Colonic mucosa (tissue), 4 donors: ENCODE measurements at regions not wholly inside any gene's neighbourhood (a gene's known extent, or its start where the extent isn't known, plus 50 kb on each side); places are given as distances from the start of the nearest gene placed in this dataset.
A peak's percentile ranks its signal among the peaks of the same experiment; 100 is the strongest.

ENCODE experiments used
- DNase-seq: peaks from one replicate; pipeline ENCODE4 v3.0.0-alpha.2; 2020
- H3K27ac ChIP-seq: fragments of 200-600 bp; one replicate; pipeline ENCODE4 v1.8.0; 2021
- H3K27me3 ChIP-seq: fragments of 200-600 bp; one replicate; pipeline ENCODE4 v1.8.0; 2021
- H3K36me3 ChIP-seq: fragments of 200-600 bp; one replicate; pipeline ENCODE4 v1.8.0; 2021
- H3K4me1 ChIP-seq: fragments of 200-600 bp; one replicate; pipeline ENCODE4 v1.8.0; 2021; ENCODE audit warnings: mild to moderate bottlenecking
- H3K4me3 ChIP-seq: fragments of 200-600 bp; one replicate; pipeline ENCODE4 v1.8.0; 2021
- H3K9ac ChIP-seq, 2 donors: one replicate each; pipeline ENCODE4 v1.7.0; 2013; ENCODE audit warnings: control low read depth in 2 of 2, low read depth in 2 of 2, low read length in 2 of 2
- H3K9me3 ChIP-seq: fragments of 200-600 bp; one replicate; pipeline ENCODE4 v1.8.0; 2021
- intact Hi-C: fragments of 100-400 bp; cut with DNase I; formaldehyde crosslinking; loops from one replicate; pipeline ENCODE4 v1.14.1; 2022
- TF ChIP-seq, protein P1 (sequence below): fragments of 200-600 bp; IDR thresholded peaks from one replicate; pipeline ENCODE4 v1.8.0; 2022; ENCODE audit warnings: antibody characterized with exemption, mild to moderate bottlenecking
- donor health status: healthy.
- donor health status: DM: no; HTN: no; CAD: no.
- donor health status: DM: no; HTN: no; CAD: no.

DNA sequence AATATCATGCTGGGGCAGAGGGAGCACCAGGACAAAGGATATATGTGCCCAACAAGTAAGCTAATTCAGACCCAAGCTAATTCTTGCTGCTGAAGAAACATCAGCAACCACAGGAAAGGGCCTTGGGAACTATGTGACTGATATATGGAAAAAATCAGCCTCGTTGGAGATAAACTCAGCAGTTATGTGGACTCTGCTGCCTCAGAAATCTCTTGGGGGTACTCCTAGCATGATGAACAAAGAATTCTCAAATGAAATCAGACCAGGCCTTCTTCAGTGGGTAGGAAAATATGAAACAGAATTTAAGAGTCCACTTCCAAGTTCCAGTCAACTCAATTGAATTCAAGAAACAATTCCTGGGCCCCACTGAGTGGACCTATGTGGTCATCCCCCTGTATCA lies 367.9 kb downstream of the TNS1 start:
- Histone ChIP-seq H3K27ac (no peak overlapping the region), H3K9ac (no peak overlapping the region), H3K4me3 (no peak overlapping the region), H3K9me3 (no peaks in the 10 kb centered on the region), H3K4me1 (no peaks in the 10 kb centered on the region), H3K27me3 (no peaks in the 10 kb centered on the region), H3K36me3 (no peaks in the 10 kb centered on the region)
- DNase-seq, result no peak
- intact Hi-C loops, result no loop called here
- TF ChIP-seq, protein P1, sequence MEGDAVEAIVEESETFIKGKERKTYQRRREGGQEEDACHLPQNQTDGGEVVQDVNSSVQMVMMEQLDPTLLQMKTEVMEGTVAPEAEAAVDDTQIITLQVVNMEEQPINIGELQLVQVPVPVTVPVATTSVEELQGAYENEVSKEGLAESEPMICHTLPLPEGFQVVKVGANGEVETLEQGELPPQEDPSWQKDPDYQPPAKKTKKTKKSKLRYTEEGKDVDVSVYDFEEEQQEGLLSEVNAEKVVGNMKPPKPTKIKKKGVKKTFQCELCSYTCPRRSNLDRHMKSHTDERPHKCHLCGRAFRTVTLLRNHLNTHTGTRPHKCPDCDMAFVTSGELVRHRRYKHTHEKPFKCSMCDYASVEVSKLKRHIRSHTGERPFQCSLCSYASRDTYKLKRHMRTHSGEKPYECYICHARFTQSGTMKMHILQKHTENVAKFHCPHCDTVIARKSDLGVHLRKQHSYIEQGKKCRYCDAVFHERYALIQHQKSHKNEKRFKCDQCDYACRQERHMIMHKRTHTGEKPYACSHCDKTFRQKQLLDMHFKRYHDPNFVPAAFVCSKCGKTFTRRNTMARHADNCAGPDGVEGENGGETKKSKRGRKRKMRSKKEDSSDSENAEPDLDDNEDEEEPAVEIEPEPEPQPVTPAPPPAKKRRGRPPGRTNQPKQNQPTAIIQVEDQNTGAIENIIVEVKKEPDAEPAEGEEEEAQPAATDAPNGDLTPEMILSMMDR, result no peak

GRCh38 chr2:217632043-217632442 lies 370.8 kb downstream of the TNS1 start:
- Histone ChIP-seq H3K36me3 (no peaks in the 10 kb centered on the region), H3K4me1 (no peaks in the 10 kb centered on the region), H3K27ac (no peak overlapping the region), H3K9me3 (no peaks in the 10 kb centered on the region), H3K9ac (no peak overlapping the region), H3K4me3 (no peak overlapping the region), H3K27me3 (no peaks in the 10 kb centered on the region)
- intact Hi-C loops, result no loop called here
- peak; percentile 31 for DNase-seq
- TF ChIP-seq, protein P1, result no peak

- no peak for DNase-seq
- Histone ChIP-seq H3K36me3 (no peaks in the 10 kb centered on the region), H3K27me3 (no peaks in the 10 kb centered on the region), H3K4me3 (no peak overlapping the region), H3K9me3 (no peaks in the 10 kb centered on the region), H3K4me1 (no peaks in the 10 kb centered on the region), H3K27ac (no peak overlapping the region), H3K9ac (no peak overlapping the region)
- intact Hi-C loops, result no loop called here
- TF ChIP-seq, protein P1, result no peak
These were observed 371.7 kb downstream of the TNS1 start for GRCh38 chr2:217631115-217631514.

- no peak for DNase-seq
- no peak overlapping the region for H3K4me3 ChIP-seq
- H3K27ac ChIP-seq, result no peak overlapping the region
- H3K4me1 ChIP-seq, result no peaks in the 10 kb centered on the region
- intact Hi-C loops, result no loop called here
- H3K9me3 ChIP-seq, result no peaks in the 10 kb centered on the region
- TF ChIP-seq, protein P1, result no peak
- no peak overlapping the region for H3K9ac ChIP-seq
- H3K27me3 ChIP-seq, result no peaks in the 10 kb centered on the region
- H3K36me3 ChIP-seq, result no peaks in the 10 kb centered on the region
These were observed 373.4 kb downstream of the TNS1 start for GRCh38 chr2:217629347-217629746.

DNA sequence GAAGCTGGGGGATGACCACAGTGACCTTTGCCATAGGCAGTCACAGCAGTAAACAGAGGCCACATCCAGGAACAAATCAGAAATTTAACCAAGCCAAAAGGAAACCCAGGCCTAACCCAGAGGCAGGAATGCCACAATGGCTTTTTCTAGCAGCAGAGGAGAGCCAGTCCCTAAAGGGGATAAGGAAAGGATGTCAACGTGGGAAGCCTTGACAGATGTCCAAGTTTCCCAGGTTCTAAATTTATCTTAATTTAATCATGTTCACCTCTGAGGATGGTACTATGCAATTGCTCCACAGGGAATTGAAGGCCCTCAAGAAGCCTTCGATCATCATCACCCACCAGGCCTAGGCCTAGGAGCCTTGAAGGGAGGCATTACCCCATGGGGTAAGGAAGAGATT lies 374.7 kb downstream of the TNS1 start:
- Histone ChIP-seq H3K27ac (no peak overlapping the region), H3K9ac (no peak overlapping the region), H3K9me3 (no peaks in the 10 kb centered on the region), H3K4me3 (no peak overlapping the region), H3K36me3 (no peaks in the 10 kb centered on the region), H3K4me1 (no peaks in the 10 kb centered on the region), H3K27me3 (no peaks in the 10 kb centered on the region)
- TF ChIP-seq, protein P1, result no peak
- DNase-seq, result no peak
- intact Hi-C loops, result no loop called here

DNA sequence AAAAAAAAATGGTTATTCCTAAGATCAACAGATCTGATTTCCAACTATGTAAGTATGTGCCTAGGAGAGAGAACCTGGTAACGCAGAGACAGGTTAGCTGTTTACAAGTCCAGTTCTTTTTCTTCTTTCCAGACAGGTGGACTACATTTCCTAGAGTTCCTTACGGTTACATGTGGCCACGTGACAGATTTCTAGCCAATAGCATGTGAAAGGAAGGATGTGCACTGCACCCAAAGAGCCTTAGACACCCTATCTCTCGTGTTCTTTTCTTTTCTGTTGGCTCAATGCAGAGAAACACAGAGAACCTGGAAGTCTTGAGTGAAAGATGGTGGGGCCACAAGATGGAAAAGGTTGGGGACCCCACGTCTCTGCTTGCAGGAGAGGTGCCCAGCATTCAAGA lies 375.9 kb downstream of the TNS1 start:
- H3K27me3 ChIP-seq, result no peaks in the 10 kb centered on the region
- TF ChIP-seq, protein P1, result no peak
- no peaks in the 10 kb centered on the region for H3K9me3 ChIP-seq
- intact Hi-C loops, result no loop called here
- no peak overlapping the region for H3K4me3 ChIP-seq
- H3K9ac ChIP-seq, result no peak overlapping the region
- H3K36me3 ChIP-seq, result no peaks in the 10 kb centered on the region
- no peak for DNase-seq
- no peak overlapping the region for H3K27ac ChIP-seq
- no peaks in the 10 kb centered on the region for H3K4me1 ChIP-seq
